KMS-11 (cell line): ENCODE measurements at regions not wholly inside any gene's neighbourhood (a gene's known extent, or its start where the extent isn't known, plus 50 kb on each side); places are given as distances from the start of the nearest gene placed in this dataset.

ENCODE experiments used
- H2AFZ ChIP-seq: fragments of 200-600 bp; sonication (generic); 2 replicates; pipeline ENCODE4 v1.6.1; 2016; ENCODE audit warnings: antibody characterized with exemption, mixed run types, low read depth
- H3K27ac ChIP-seq: fragments of 200-600 bp; sonication (generic); 2 replicates; pipeline ENCODE4 v1.6.1; 2016; ENCODE audit warnings: mild to moderate bottlenecking, mixed run types
- H3K27me3 ChIP-seq: fragments of 200-600 bp; sonication (generic); 2 replicates; pipeline ENCODE4 v1.6.1; 2017; ENCODE audit warnings: mild to moderate bottlenecking, low read depth, mixed run types, moderate library complexity; ENCODE audit not compliant: insufficient read depth
- H3K36me3 ChIP-seq: fragments of 200-600 bp; sonication (generic); 2 replicates; pipeline ENCODE4 v1.6.1; 2017; ENCODE audit warnings: mild to moderate bottlenecking, mixed run types; ENCODE audit not compliant: insufficient read depth
- H3K4me1 ChIP-seq: fragments of 200-600 bp; sonication (generic); 2 replicates; pipeline ENCODE4 v1.6.1; 2016; ENCODE audit warnings: mild to moderate bottlenecking, low read depth, mixed run types; ENCODE audit not compliant: poor library complexity, severe bottlenecking
- H3K4me2 ChIP-seq: fragments of 200-600 bp; sonication (generic); 2 replicates; pipeline ENCODE4 v1.7.0; 2016; ENCODE audit warnings: mild to moderate bottlenecking, mixed run types
- H3K4me3 ChIP-seq: fragments of 200-600 bp; sonication (generic); IDR thresholded peaks from 2 replicates; pipeline ENCODE4 v1.6.1; 2017; ENCODE audit warnings: low read depth, low read length, mixed read lengths; ENCODE audit not compliant: insufficient read depth
- H3K79me2 ChIP-seq: fragments of 200-600 bp; sonication (generic); 2 replicates; pipeline ENCODE4 v1.6.1; 2016; ENCODE audit warnings: low read depth, mixed run types; ENCODE audit not compliant: insufficient read depth
- H3K9ac ChIP-seq: fragments of 200-600 bp; sonication (generic); 2 replicates; pipeline ENCODE4 v1.6.1; 2016; ENCODE audit warnings: mild to moderate bottlenecking, mixed run types
- H4K20me1 ChIP-seq: fragments of 200-600 bp; sonication (generic); 2 replicates; pipeline ENCODE4 v1.6.1; 2016; ENCODE audit warnings: mild to moderate bottlenecking, mixed run types; ENCODE audit not compliant: insufficient read depth
- CTCF ChIP-seq: fragments of 200-600 bp; sonication (generic); conservative IDR thresholded peaks from 2 replicates; pipeline ENCODE4 v1.6.1; 2017; ENCODE audit warnings: low read depth, mild to moderate bottlenecking, antibody characterized with exemption, low read length, moderate library complexity, mixed read lengths

- TF ChIP-seq CTCF, result no peak
- Histone ChIP-seq H3K4me3 (no peak overlapping the region), H3K27ac (no peak overlapping the region), H3K9ac (no peak overlapping the region), H3K27me3 (no peaks in the 10 kb centered on the region), H3K36me3 (no peaks in the 10 kb centered on the region), H3K79me2 (no peaks in the 10 kb centered on the region), H2AFZ (no peak overlapping the region), H4K20me1 (no peaks in the 10 kb centered on the region), H3K4me2 (no peak overlapping the region), H3K4me1 (peaks cover 4% of the 10 kb centered on the region)
These were observed 594.7 kb downstream of the DIPK2A start for GRCh38 chr3:144566320-144566719.

- Histone ChIP-seq H3K4me3 (no peak overlapping the region), H3K36me3 (no peaks in the 10 kb centered on the region), H4K20me1 (no peaks in the 10 kb centered on the region), H2AFZ (no peak overlapping the region), H3K79me2 (no peaks in the 10 kb centered on the region), H3K27me3 (no peaks in the 10 kb centered on the region), H3K27ac (no peak overlapping the region), H3K9ac (no peak overlapping the region), H3K4me2 (no peak overlapping the region), H3K4me1 (no peaks in the 10 kb centered on the region)
- TF ChIP-seq CTCF, result no peak
These were observed 598.0 kb downstream of the DIPK2A start for GRCh38 chr3:144569651-144570050.

GRCh38 chr3:144583871-144584270 is 612.2 kb downstream of the DIPK2A start:
- H3K4me2 ChIP-seq, result no peak overlapping the region
- H3K4me3 ChIP-seq, result no peak overlapping the region
- no peak overlapping the region for H3K27ac ChIP-seq
- H3K4me1 ChIP-seq, result no peaks in the 10 kb centered on the region
- H3K27me3 ChIP-seq, result no peaks in the 10 kb centered on the region
- H3K79me2 ChIP-seq, result no peaks in the 10 kb centered on the region
- TF ChIP-seq CTCF, result no peak
- H3K36me3 ChIP-seq, result no peaks in the 10 kb centered on the region
- H3K9ac ChIP-seq, result no peak overlapping the region
- H2AFZ ChIP-seq, result no peak overlapping the region
- H4K20me1 ChIP-seq, result no peaks in the 10 kb centered on the region

- H3K36me3 ChIP-seq, result no peaks in the 10 kb centered on the region
- no peaks in the 10 kb centered on the region for H3K27me3 ChIP-seq
- no peak overlapping the region for H3K27ac ChIP-seq
- H3K4me3 ChIP-seq, result no peak overlapping the region
- H2AFZ ChIP-seq, result no peak overlapping the region
- no peaks in the 10 kb centered on the region for H4K20me1 ChIP-seq
- H3K79me2 ChIP-seq, result no peaks in the 10 kb centered on the region
- no peak for TF ChIP-seq CTCF
- H3K4me2 ChIP-seq, result no peak overlapping the region
- H3K9ac ChIP-seq, result no peak overlapping the region
- no peaks in the 10 kb centered on the region for H3K4me1 ChIP-seq
These were observed 613.8 kb downstream of the DIPK2A start for GRCh38 chr3:144585408-144585807.

GRCh38 chr3:144585953-144586352 is 614.3 kb downstream of the DIPK2A start:
- Histone ChIP-seq H3K9ac (no peak overlapping the region), H3K36me3 (no peaks in the 10 kb centered on the region), H4K20me1 (no peaks in the 10 kb centered on the region), H3K27me3 (no peaks in the 10 kb centered on the region), H3K4me1 (no peaks in the 10 kb centered on the region), H3K4me3 (no peak overlapping the region), H3K4me2 (no peak overlapping the region), H3K79me2 (no peaks in the 10 kb centered on the region), H3K27ac (no peak overlapping the region), H2AFZ (no peak overlapping the region)
- TF ChIP-seq CTCF, result no peak
